ENCODE measurements at regions not wholly inside any gene's neighbourhood (a gene's known extent, or its start where the extent isn't known, plus 50 kb on each side); places are given as distances from the start of the nearest gene placed in this dataset.

- H2AFZ ChIP-seq (ENCODE audit: control insufficient read depth, low read length), result no peak overlapping the region
- FAIRE-seq (no peak), DNase-seq (ENCODE audit: low read depth, low spot score) (no peak)
- no peaks in the 10 kb centered on the region for H3K79me2 ChIP-seq (ENCODE audit: control insufficient read depth, insufficient read depth, low read length)
- no peaks in the 10 kb centered on the region for H4K20me1 ChIP-seq (ENCODE audit: control insufficient read depth, extremely low read depth, insufficient read depth, low read length)
- no peaks in the 10 kb centered on the region for H3K36me3 ChIP-seq (ENCODE audit: control insufficient read depth in 2 of 2, extremely low read depth in 1 of 2, insufficient read depth in 2 of 2, low read length in 2 of 2)
- H3K9me1 ChIP-seq (ENCODE audit: control insufficient read depth, extremely low read depth, insufficient read depth, low read length), result no peaks in the 10 kb centered on the region
- H3K9ac ChIP-seq (ENCODE audit: control insufficient read depth, extremely low read depth, insufficient read depth, low read length), result no peak overlapping the region
- no peak overlapping the region for H3K4me2 ChIP-seq (ENCODE audit: control insufficient read depth, extremely low read depth, insufficient read depth, low read depth, low read length)
- no peaks in the 10 kb centered on the region for H3K4me1 ChIP-seq (ENCODE audit: control insufficient read depth, extremely low read depth, insufficient read depth, low read length)
- H3K9me3 ChIP-seq (ENCODE audit: control insufficient read depth, low read depth, low read length), result no peaks in the 10 kb centered on the region
- dilution Hi-C loops (cut with MboI; ENCODE audit: extremely low pct_ligation_motif_present, low sequenced_read_pairs), result no loop called here
- no peak overlapping the region for H3K4me3 ChIP-seq (ENCODE audit: control insufficient read depth in 2 of 3, extremely low read depth in 1 of 3, insufficient read depth in 2 of 3, low read depth in 1 of 3, low read length in 3 of 3)
- no peaks in the 10 kb centered on the region for H3K27me3 ChIP-seq (ENCODE audit: control insufficient read depth, extremely low read depth, insufficient read depth, low read length)
- TF ChIP-seq CTCF (optimal IDR thresholded peaks at IDR 0.05 in 1 of 3, IDR thresholded peaks at IDR 0.05 in 1 of 3, conservative IDR thresholded peaks at IDR 0.05 in 1 of 3; ENCODE audit: extremely low read depth in 1 of 3, insufficient read depth in 2 of 3, low read length in 3 of 3), result no peak
- TF ChIP-seq EZH2 (IDR thresholded peaks at IDR 0.05; ENCODE audit: low read length), result no peak
- H3K27ac ChIP-seq (ENCODE audit: control insufficient read depth, insufficient read depth, low read length), result no peak overlapping the region
Measured at GRCh38 chr10:61186408-61186807, 242.4 kb upstream of the RHOBTB1 start.

- H2AFZ ChIP-seq (ENCODE audit: control insufficient read depth, low read length), result no peak overlapping the region
- no peaks in the 10 kb centered on the region for H3K9me1 ChIP-seq (ENCODE audit: control insufficient read depth, extremely low read depth, insufficient read depth, low read length)
Measured at GRCh38 chr10:61184429-61184828, 240.4 kb upstream of the RHOBTB1 start.

More at GRCh38 chr10:61184429-61184828, 240.4 kb upstream of the RHOBTB1 start:
- dilution Hi-C loops (cut with MboI; ENCODE audit: extremely low pct_ligation_motif_present, low sequenced_read_pairs), result no loop called here
- Histone ChIP-seq H3K79me2 (ENCODE audit: control insufficient read depth, insufficient read depth, low read length) (no peaks in the 10 kb centered on the region), H3K36me3 (ENCODE audit: control insufficient read depth in 2 of 2, extremely low read depth in 1 of 2, insufficient read depth in 2 of 2, low read length in 2 of 2) (no peaks in the 10 kb centered on the region), H3K27ac (ENCODE audit: control insufficient read depth, insufficient read depth, low read length) (no peak overlapping the region), H4K20me1 (ENCODE audit: control insufficient read depth, extremely low read depth, insufficient read depth, low read length) (no peaks in the 10 kb centered on the region), H3K4me2 (ENCODE audit: control insufficient read depth, extremely low read depth, insufficient read depth, low read depth, low read length) (no peak overlapping the region), H3K4me3 (ENCODE audit: control insufficient read depth in 2 of 3, extremely low read depth in 1 of 3, insufficient read depth in 2 of 3, low read depth in 1 of 3, low read length in 3 of 3) (no peak overlapping the region), H3K9ac (ENCODE audit: control insufficient read depth, extremely low read depth, insufficient read depth, low read length) (no peak overlapping the region), H3K9me3 (ENCODE audit: control insufficient read depth, low read depth, low read length) (no peaks in the 10 kb centered on the region), H3K27me3 (ENCODE audit: control insufficient read depth, extremely low read depth, insufficient read depth, low read length) (no peaks in the 10 kb centered on the region), H3K4me1 (ENCODE audit: control insufficient read depth, extremely low read depth, insufficient read depth, low read length) (no peaks in the 10 kb centered on the region)
- DNase-seq (ENCODE audit: low read depth, low spot score) (no peak), FAIRE-seq (no peak)
- no peak for TF ChIP-seq CTCF (optimal IDR thresholded peaks at IDR 0.05 in 1 of 3, IDR thresholded peaks at IDR 0.05 in 1 of 3, conservative IDR thresholded peaks at IDR 0.05 in 1 of 3; ENCODE audit: extremely low read depth in 1 of 3, insufficient read depth in 2 of 3, low read length in 3 of 3)
- no peak for TF ChIP-seq EZH2 (IDR thresholded peaks at IDR 0.05; ENCODE audit: low read length)

Measured in keratinocyte (primary cell).